ENCODE measurements at regions not wholly inside any gene's neighbourhood (a gene's known extent, or its start where the extent isn't known, plus 50 kb on each side); places are given as distances from the start of the nearest gene placed in this dataset.
A peak's percentile ranks its signal among the peaks of the same experiment; 100 is the strongest.

- H4K20me1 ChIP-seq (ENCODE audit: insufficient read depth, low read length), result no peaks in the 10 kb centered on the region
- no peaks in the 10 kb centered on the region for H3K79me2 ChIP-seq (ENCODE audit: insufficient read depth, low read length)
- no peaks in the 10 kb centered on the region for H3K4me1 ChIP-seq (ENCODE audit: insufficient read depth, low read length, severe bottlenecking)
- H3K27ac ChIP-seq (ENCODE audit: low read depth, low read length, poor library complexity, severe bottlenecking), result no peak overlapping the region
- H3K9me2 ChIP-seq (ENCODE audit: low read depth, low read length), result no peaks in the 10 kb centered on the region
- TF ChIP-seq, protein P1, sequence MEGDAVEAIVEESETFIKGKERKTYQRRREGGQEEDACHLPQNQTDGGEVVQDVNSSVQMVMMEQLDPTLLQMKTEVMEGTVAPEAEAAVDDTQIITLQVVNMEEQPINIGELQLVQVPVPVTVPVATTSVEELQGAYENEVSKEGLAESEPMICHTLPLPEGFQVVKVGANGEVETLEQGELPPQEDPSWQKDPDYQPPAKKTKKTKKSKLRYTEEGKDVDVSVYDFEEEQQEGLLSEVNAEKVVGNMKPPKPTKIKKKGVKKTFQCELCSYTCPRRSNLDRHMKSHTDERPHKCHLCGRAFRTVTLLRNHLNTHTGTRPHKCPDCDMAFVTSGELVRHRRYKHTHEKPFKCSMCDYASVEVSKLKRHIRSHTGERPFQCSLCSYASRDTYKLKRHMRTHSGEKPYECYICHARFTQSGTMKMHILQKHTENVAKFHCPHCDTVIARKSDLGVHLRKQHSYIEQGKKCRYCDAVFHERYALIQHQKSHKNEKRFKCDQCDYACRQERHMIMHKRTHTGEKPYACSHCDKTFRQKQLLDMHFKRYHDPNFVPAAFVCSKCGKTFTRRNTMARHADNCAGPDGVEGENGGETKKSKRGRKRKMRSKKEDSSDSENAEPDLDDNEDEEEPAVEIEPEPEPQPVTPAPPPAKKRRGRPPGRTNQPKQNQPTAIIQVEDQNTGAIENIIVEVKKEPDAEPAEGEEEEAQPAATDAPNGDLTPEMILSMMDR (IDR thresholded peaks at IDR 0.05; ENCODE audit: low read length), result no peak
- TF ChIP-seq EZH2 (IDR thresholded peaks at IDR 0.05; ENCODE audit: borderline replicate concordance, low read length), result no peak
- H3K4me3 ChIP-seq (ENCODE audit: low read depth, low read length, poor library complexity, severe bottlenecking), result no peak overlapping the region
- H3F3A ChIP-seq (ENCODE audit: insufficient read depth, low read length), result no peaks in the 10 kb centered on the region
- H2AFZ ChIP-seq (ENCODE audit: low read length), result no peak overlapping the region
- H3K36me3 ChIP-seq (ENCODE audit: insufficient read depth, low read length), result no peaks in the 10 kb centered on the region
- H3K27me3 ChIP-seq (ENCODE audit: insufficient read depth, low read length), result no peaks in the 10 kb centered on the region
- no peak overlapping the region for H3K9ac ChIP-seq (ENCODE audit: low read length)
- H3K9me3 ChIP-seq (ENCODE audit: low read length), result no peaks in the 10 kb centered on the region
- H3K4me2 ChIP-seq (ENCODE audit: low read length), result no peak overlapping the region
These were observed 792.4 kb upstream of the SLITRK5 start for GRCh38 chr13:86878781-86879180.

- no peaks in the 10 kb centered on the region for H3K36me3 ChIP-seq (ENCODE audit: insufficient read depth, low read length)
- no peaks in the 10 kb centered on the region for H3K9me3 ChIP-seq (ENCODE audit: low read length)
- H4K20me1 ChIP-seq (ENCODE audit: insufficient read depth, low read length), result no peaks in the 10 kb centered on the region
- H3K9ac ChIP-seq (ENCODE audit: low read length), result no peak overlapping the region
- H3K27me3 ChIP-seq (ENCODE audit: insufficient read depth, low read length), result no peaks in the 10 kb centered on the region
- no peaks in the 10 kb centered on the region for H3K9me2 ChIP-seq (ENCODE audit: low read depth, low read length)
- no peaks in the 10 kb centered on the region for H3K4me1 ChIP-seq (ENCODE audit: insufficient read depth, low read length, severe bottlenecking)
- TF ChIP-seq, protein P1 (IDR thresholded peaks at IDR 0.05; ENCODE audit: low read length), result no peak
- TF ChIP-seq EZH2 (IDR thresholded peaks at IDR 0.05; ENCODE audit: borderline replicate concordance, low read length), result no peak
- H3K4me3 ChIP-seq (ENCODE audit: low read depth, low read length, poor library complexity, severe bottlenecking), result no peak overlapping the region
- no peak overlapping the region for H3K27ac ChIP-seq (ENCODE audit: low read depth, low read length, poor library complexity, severe bottlenecking)
- no peak overlapping the region for H2AFZ ChIP-seq (ENCODE audit: low read length)
- no peak overlapping the region for H3K4me2 ChIP-seq (ENCODE audit: low read length)
- H3F3A ChIP-seq (ENCODE audit: insufficient read depth, low read length), result no peaks in the 10 kb centered on the region
- H3K79me2 ChIP-seq (ENCODE audit: insufficient read depth, low read length), result no peaks in the 10 kb centered on the region
These were observed 789.8 kb upstream of the SLITRK5 start for GRCh38 chr13:86881390-86881789.

- peak overlapping the region; percentile 15; the same call in 1 of the 2 replicates for H2AFZ ChIP-seq (ENCODE audit: low read length)
- H3K27ac ChIP-seq (ENCODE audit: low read depth, low read length, poor library complexity, severe bottlenecking), result no peak overlapping the region
- no peaks in the 10 kb centered on the region for H3K4me1 ChIP-seq (ENCODE audit: insufficient read depth, low read length, severe bottlenecking)
- H3K27me3 ChIP-seq (ENCODE audit: insufficient read depth, low read length), result no peaks in the 10 kb centered on the region
- no peak overlapping the region for H3K4me2 ChIP-seq (ENCODE audit: low read length)
- TF ChIP-seq, protein P1 (IDR thresholded peaks at IDR 0.05; ENCODE audit: low read length), result no peak
- no peak for TF ChIP-seq EZH2 (IDR thresholded peaks at IDR 0.05; ENCODE audit: borderline replicate concordance, low read length)
- no peaks in the 10 kb centered on the region for H4K20me1 ChIP-seq (ENCODE audit: insufficient read depth, low read length)
- H3K9ac ChIP-seq (ENCODE audit: low read length), result no peak overlapping the region
- H3K79me2 ChIP-seq (ENCODE audit: insufficient read depth, low read length), result no peaks in the 10 kb centered on the region
- no peaks in the 10 kb centered on the region for H3F3A ChIP-seq (ENCODE audit: insufficient read depth, low read length)
- H3K9me3 ChIP-seq (ENCODE audit: low read length), result no peaks in the 10 kb centered on the region
- no peaks in the 10 kb centered on the region for H3K36me3 ChIP-seq (ENCODE audit: insufficient read depth, low read length)
- H3K9me2 ChIP-seq (ENCODE audit: low read depth, low read length), result no peaks in the 10 kb centered on the region
- H3K4me3 ChIP-seq (ENCODE audit: low read depth, low read length, poor library complexity, severe bottlenecking), result no peak overlapping the region
These were observed 789.1 kb upstream of the SLITRK5 start for GRCh38 chr13:86882107-86882506.

All from OCI-LY1 (cell line).